ENCODE measurements at regions not wholly inside any gene's neighbourhood (a gene's known extent, or its start where the extent isn't known, plus 50 kb on each side); places are given as distances from the start of the nearest gene placed in this dataset.

GRCh38 chr16:89039756-89040155 lies 53.9 kb upstream of the ACSF3 start:
- ATAC-seq: no peak
- Histone ChIP-seq H3K27me3 (peaks cover 9 to 95% (median 75%) of the 10 kb centered on the region in 7 donors), H3K4me3 (no peak overlapping the region), H3K9me3 (no peaks in the 10 kb centered on the region), H3K36me3 (no peaks in the 10 kb centered on the region), H3K4me1 (no peaks in the 10 kb centered on the region), H3K27ac (no peak overlapping the region)
- 78 to 84% methylated on average over 18 of the region's 18 CpGs for WGBS, 2 donors
- no peak for TF ChIP-seq CTCF (IDR thresholded peaks at IDR 0.05)
- DNase-seq: peak in 1 of 2 donors; percentile 2
- intact Hi-C loops (cut with DNase I): no loop called here

DNA sequence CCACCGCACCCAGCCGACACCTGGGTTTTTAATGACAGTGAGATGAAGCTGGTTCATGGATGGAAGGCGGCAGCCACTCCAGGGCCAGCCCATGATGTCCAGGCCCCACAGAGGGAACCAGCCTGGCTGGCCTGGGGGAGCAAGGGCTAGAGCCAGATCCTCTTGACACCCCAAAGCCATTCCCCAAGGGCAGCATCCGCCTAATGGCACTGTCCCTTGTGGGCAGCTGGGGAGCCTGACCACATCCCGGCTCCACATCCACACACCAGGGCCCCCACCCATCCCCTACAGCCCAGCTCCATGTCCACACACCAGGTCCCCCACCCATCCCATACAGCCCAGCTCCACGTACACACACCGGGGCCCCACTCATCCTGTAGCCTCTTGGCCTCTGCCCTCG lies 53.3 kb upstream of the ACSF3 start:
- intact Hi-C loops (cut with DNase I): no loop called here
- TF ChIP-seq CTCF (IDR thresholded peaks at IDR 0.05): no peak
- ATAC-seq: no peak
- Histone ChIP-seq H3K4me3 (no peak overlapping the region), H3K4me1 (no peaks in the 10 kb centered on the region), H3K27me3 (peaks cover 9 to 97% (median 81%) of the 10 kb centered on the region in 7 donors), H3K36me3 (no peaks in the 10 kb centered on the region), H3K27ac (no peak overlapping the region), H3K9me3 (no peaks in the 10 kb centered on the region)
- peak in 1 of 2 donors; percentile 2 for DNase-seq
- 77 to 81% methylated on average over 8 of the region's 8 CpGs for WGBS, 2 donors

GRCh38 chr16:89040861-89041570 lies 52.6 kb upstream of the ACSF3 start:
- intact Hi-C loops (cut with DNase I): no loop called here
- no peaks in the 10 kb centered on the region for H3K9me3 ChIP-seq
- 73 to 80% methylated on average over 20 to 25 of the region's 25 CpGs for WGBS, 2 donors
- no peak overlapping the region for H3K4me3 ChIP-seq
- no peak overlapping the region for H3K27ac ChIP-seq
- H3K27me3 ChIP-seq: peaks cover 9 to 97% (median 80%) of the 10 kb centered on the region in 7 donors
- no peak for TF ChIP-seq CTCF (IDR thresholded peaks at IDR 0.05)
- no peak for ATAC-seq
- peak in 1 of 2 donors; percentile 9 for DNase-seq
- H3K36me3 ChIP-seq: no peaks in the 10 kb centered on the region
- no peaks in the 10 kb centered on the region for H3K4me1 ChIP-seq

- Histone ChIP-seq H3K36me3 (no peaks in the 10 kb centered on the region), H3K27ac (no peak overlapping the region), H3K9me3 (no peaks in the 10 kb centered on the region), H3K27me3 (peaks cover 7 to 95% (median 80%) of the 10 kb centered on the region in 7 donors), H3K4me1 (no peaks in the 10 kb centered on the region), H3K4me3 (no peak overlapping the region)
- WGBS, 2 donors: 82 to 83% methylated on average over 42 of the region's 42 CpGs
- DNase-seq (peak in 1 of 2 donors; percentile 7), ATAC-seq (no peak)
- intact Hi-C loops (cut with DNase I): no loop called here
- no peak for TF ChIP-seq CTCF (IDR thresholded peaks at IDR 0.05)
Observed at GRCh38 chr16:89041571-89042481, 51.8 kb upstream of the ACSF3 start.

All from heart right ventricle (tissue), 16 donors.